K562 (cell line): ENCODE measurements at regions not wholly inside any gene's neighbourhood (a gene's known extent, or its start where the extent isn't known, plus 50 kb on each side); places are given as distances from the start of the nearest gene placed in this dataset.

ENCODE experiments used
- EZH2 ChIP-seq: IDR thresholded peaks from 2 replicates; pipeline ENCODE4 v1.6.1; 2012; ENCODE audit warnings: low read depth, mild to moderate bottlenecking, inconsistent platforms, low read length, borderline replicate concordance
- RAD21 ChIP-seq, 2 experiments: fragments of 250-450 bp in 1 of 2; fragments of 450-650 bp in 1 of 2; sonication (Bioruptor Pico) in 1 of 2; formaldehyde crosslinking in 1 of 2; IDR thresholded peaks in 1 of 2; conservative IDR thresholded peaks in 1 of 2; 2 replicates each; pipeline versions ENCODE4 v1.4.0 to v1.8.0; 2020 to 2022; ENCODE audit warnings: mild to moderate bottlenecking in 2 of 2, moderate library complexity in 1 of 2
- ZFX ChIP-seq: sonication (generic); formaldehyde crosslinking; IDR thresholded peaks from 2 replicates; pipeline ENCODE4 v1.8.0; 2022; ENCODE audit warnings: mild to moderate bottlenecking, missing genetic modification reagents, moderate library complexity
- ZKSCAN8 ChIP-seq: fragments of 200-800 bp; sonication (Bioruptor generic); IDR thresholded peaks from 2 replicates; pipeline ENCODE4 v1.6.1; 2016; ENCODE audit warnings: missing genetic modification characterization, missing compliant biosample characterization
- TF ChIP-seq, protein P1 (sequence below): fragments of 250-450 bp; sonication (Bioruptor Pico); IDR thresholded peaks from 2 replicates; pipeline ENCODE4 v1.8.0; 2022; ENCODE audit warnings: moderate library complexity, mild to moderate bottlenecking, inconsistent platforms
- TF ChIP-seq, protein P2 (sequence below): IDR thresholded peaks from 3 replicates; pipeline ENCODE4 v1.6.1; 2011; ENCODE audit warnings: borderline replicate concordance, mild to moderate bottlenecking, moderate library complexity; ENCODE audit not compliant: insufficient read length; ENCODE audit errors: extremely low read depth

DNA sequence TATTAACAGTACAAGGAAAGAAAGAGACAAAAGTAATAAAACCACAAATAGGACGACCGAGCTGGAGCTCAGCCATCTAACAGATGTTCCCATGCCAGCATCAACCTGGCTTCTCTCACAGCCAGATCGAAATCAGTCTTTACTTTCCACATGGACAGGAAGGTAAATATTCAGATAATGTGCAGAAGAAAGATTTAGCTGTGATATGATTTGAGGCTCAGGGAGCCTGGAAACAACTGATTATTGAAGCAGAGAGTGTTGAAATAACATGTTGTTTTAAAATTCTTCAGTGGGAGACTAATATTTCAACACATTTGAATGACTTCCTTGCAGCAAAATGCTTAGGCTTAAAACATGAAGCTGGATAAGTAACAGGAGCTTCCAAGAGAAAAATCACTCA is 546.8 kb downstream of the ETS1 start:
- TF ChIP-seq EZH2: no peak
- TF ChIP-seq, protein P1, sequence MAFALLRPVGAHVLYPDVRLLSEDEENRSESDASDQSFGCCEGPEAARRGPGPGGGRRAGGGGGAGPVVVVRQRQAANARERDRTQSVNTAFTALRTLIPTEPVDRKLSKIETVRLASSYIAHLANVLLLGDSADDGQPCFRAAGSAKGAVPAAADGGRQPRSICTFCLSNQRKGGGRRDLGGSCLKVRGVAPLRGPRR (CRISPR knock-in tag): no peak
- TF ChIP-seq, protein P2, sequence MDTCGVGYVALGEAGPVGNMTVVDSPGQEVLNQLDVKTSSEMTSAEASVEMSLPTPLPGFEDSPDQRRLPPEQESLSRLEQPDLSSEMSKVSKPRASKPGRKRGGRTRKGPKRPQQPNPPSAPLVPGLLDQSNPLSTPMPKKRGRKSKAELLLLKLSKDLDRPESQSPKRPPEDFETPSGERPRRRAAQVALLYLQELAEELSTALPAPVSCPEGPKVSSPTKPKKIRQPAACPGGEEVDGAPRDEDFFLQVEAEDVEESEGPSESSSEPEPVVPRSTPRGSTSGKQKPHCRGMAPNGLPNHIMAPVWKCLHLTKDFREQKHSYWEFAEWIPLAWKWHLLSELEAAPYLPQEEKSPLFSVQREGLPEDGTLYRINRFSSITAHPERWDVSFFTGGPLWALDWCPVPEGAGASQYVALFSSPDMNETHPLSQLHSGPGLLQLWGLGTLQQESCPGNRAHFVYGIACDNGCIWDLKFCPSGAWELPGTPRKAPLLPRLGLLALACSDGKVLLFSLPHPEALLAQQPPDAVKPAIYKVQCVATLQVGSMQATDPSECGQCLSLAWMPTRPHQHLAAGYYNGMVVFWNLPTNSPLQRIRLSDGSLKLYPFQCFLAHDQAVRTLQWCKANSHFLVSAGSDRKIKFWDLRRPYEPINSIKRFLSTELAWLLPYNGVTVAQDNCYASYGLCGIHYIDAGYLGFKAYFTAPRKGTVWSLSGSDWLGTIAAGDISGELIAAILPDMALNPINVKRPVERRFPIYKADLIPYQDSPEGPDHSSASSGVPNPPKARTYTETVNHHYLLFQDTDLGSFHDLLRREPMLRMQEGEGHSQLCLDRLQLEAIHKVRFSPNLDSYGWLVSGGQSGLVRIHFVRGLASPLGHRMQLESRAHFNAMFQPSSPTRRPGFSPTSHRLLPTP: no peak
- TF ChIP-seq ZFX (CRISPR knock-in tag): no peak
- no peak for TF ChIP-seq RAD21 (CRISPR knock-in tag; conservative IDR thresholded peaks at IDR 0.05 in 1 of 2, IDR thresholded peaks at IDR 0.05 in 1 of 2)
- TF ChIP-seq ZKSCAN8 (CRISPR knock-in tag): no peak
